Thyroid gland (tissue), 4 donors: ENCODE measurements at regions not wholly inside any gene's neighbourhood (a gene's known extent, or its start where the extent isn't known, plus 50 kb on each side); places are given as distances from the start of the nearest gene placed in this dataset.

Experiments used
- POLR2A ChIP-seq, 2 donors: fragments of 450-650 bp; IDR thresholded peaks; one replicate each; pipeline ENCODE4 v1.6.1; 2017; ENCODE audit warnings: antibody characterized with exemption in 2 of 2, mild to moderate bottlenecking in 2 of 2, moderate library complexity in 1 of 2
- TF ChIP-seq, protein P1 (sequence below), 6 experiments: fragments of 200-600 bp in 3 of 6; fragments of 450-650 bp in 3 of 6; sonication (generic) in 3 of 6; IDR thresholded peaks; one replicate each; pipeline ENCODE4 v1.5.1; 2016 to 2019; ENCODE audit warnings: antibody characterized with exemption in 6 of 6, mild to moderate bottlenecking in 2 of 6, inconsistent platforms in 1 of 6, moderate library complexity in 1 of 6

DNA sequence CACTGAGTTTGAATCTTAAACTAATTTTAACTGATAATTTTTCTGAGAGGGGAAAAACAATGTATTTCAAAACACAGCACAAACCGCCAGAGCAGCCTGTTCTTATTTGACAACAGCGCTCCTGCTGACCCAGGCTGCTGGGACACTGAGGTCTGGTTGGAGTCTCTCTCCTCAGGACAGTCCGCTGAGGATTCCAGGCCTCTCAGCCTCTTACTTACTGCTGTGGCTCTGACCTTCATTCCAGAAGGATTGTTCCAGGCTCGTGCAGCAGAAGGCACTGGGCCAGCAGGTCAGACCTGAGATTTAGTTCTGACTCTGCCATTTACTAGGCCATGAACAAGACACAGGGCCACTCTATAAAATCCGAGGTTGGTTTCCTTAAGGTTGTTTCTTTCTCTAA is 393.6 kb downstream of the TDRD3 start:
- TF ChIP-seq POLR2A (IDR thresholded peaks at IDR 0.05): no peak
- TF ChIP-seq, protein P1, sequence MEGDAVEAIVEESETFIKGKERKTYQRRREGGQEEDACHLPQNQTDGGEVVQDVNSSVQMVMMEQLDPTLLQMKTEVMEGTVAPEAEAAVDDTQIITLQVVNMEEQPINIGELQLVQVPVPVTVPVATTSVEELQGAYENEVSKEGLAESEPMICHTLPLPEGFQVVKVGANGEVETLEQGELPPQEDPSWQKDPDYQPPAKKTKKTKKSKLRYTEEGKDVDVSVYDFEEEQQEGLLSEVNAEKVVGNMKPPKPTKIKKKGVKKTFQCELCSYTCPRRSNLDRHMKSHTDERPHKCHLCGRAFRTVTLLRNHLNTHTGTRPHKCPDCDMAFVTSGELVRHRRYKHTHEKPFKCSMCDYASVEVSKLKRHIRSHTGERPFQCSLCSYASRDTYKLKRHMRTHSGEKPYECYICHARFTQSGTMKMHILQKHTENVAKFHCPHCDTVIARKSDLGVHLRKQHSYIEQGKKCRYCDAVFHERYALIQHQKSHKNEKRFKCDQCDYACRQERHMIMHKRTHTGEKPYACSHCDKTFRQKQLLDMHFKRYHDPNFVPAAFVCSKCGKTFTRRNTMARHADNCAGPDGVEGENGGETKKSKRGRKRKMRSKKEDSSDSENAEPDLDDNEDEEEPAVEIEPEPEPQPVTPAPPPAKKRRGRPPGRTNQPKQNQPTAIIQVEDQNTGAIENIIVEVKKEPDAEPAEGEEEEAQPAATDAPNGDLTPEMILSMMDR (IDR thresholded peaks at IDR 0.05): no peak
